NCI-H82 treated with DMSO at 0.1 percent for 48 hours (cell line): ENCODE measurements at regions not wholly inside any gene's neighbourhood (a gene's known extent, or its start where the extent isn't known, plus 50 kb on each side); places are given as distances from the start of the nearest gene placed in this dataset.

Source experiments
- DNase-seq: peaks from one replicate; lab custom pipeline; 2025; ENCODE audit not compliant: unreplicated experiment; lab: John Stamatoyannopoulos, UW

DNA sequence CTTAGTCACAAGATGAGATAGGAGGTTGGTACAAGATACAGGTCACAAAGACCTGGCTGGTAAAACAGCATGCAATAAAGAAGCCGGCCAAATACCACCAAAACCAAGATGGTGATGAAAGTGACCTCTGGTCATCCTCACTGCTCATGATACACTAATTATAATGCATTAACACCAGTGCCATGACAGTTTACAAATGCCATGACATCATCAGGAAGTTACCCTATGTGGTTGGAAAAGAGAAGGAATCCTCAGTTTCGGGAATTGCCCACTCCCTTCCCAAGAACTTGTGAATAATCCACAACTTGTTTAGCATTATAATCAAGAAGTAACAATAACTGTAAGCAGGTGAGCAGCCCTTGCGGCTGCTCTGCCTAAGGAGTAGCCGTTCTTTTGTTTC lies 408.5 kb upstream of the RAG2 start:
- DNase-seq = no peak

DNA sequence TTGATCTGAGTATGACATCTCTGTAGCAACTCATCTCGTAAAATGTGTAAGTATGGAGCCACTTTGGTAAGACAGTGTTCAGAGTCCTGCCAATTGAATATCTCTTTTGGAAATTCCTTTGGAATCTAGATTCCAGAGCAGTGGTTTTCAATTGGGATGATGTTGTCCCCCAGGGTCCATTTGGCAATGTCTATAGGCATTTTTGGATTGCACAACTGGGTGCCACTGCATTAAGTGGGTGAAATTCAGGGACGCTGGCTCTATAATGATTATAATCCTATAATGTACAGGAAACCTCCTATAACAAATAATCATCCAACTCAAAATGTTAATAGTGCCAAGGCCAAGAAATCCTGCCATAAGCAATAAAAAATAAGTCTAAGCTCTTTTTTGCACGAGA lies 404.8 kb upstream of the RAG2 start:
- DNase-seq = no peak

DNA sequence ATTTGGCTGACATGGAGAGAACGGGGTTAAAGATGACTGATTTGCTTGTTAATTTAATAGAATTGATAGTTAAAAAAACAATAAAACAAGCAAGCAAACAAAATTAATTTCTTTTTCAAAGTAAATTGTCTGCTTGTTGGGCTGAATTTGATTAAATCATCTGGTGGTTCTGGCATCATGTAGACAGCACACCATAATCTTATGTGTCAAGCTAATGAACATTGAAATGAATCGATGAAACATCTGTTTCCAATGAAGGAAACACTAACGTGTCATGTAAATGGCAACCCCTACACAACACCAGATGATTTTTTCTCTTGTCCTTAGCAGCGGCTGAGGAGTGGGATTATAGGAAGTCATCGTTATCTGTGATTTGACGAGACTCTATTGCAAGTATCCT lies 399.6 kb upstream of the RAG2 start:
- no peak for DNase-seq

DNA sequence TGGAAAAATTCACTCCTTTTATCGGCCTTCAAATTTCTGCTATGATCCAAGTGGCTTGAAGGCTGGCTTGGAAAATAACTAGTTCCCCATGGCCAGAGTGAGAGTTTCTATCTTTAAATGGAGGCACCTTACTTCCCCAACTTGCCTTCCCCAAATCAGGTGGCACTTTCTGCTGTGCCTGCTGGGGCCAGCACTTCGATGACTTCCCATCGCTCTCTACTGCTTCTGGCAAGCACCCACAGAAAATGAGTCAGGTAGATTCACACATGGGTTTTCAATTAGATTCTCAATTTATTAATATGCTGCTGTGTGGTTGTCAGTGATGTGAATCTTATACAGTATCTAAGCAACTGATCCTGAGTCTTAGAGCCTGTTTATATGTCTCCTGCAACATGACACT lies 398.8 kb upstream of the RAG2 start:
- no peak for DNase-seq

DNA sequence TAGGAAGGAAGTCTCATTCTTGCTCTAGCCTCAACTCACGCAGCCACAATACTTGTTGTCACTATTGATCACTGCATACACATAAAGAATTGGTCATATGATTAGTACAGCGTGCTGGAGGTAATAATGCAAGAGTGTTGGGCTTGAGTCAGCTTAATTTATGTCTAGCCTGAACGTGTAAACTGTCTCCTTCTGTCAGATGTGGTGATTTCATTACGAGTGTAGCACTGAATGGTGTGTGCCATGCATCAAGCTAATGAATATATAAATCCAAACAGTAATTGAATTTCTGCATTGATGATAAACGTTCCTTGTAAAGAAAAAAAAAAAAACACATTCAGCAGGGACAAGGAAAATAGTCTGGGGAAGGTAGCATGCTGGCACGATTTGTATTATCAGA lies 396.2 kb upstream of the RAG2 start:
- DNase-seq = no peak

DNA sequence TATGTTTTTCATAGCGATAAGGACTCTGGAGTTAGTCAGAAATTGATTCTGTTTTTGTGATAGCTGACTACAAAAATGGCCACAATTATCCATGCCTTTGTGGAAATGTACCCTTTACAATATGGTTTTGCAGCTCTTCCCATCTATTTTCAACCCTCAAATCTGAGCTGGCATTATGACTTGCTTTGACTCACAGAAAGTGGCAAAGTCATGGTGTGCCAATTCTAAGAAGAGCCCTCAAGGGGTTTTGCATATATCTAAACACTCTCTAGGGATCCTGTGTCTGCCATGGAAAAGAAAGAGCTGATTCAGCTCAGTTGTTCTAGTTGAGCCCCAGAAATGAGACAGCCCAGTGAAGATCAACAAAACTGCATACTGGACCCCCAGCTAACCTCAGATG lies 390.5 kb upstream of the RAG2 start:
- no peak for DNase-seq

DNA sequence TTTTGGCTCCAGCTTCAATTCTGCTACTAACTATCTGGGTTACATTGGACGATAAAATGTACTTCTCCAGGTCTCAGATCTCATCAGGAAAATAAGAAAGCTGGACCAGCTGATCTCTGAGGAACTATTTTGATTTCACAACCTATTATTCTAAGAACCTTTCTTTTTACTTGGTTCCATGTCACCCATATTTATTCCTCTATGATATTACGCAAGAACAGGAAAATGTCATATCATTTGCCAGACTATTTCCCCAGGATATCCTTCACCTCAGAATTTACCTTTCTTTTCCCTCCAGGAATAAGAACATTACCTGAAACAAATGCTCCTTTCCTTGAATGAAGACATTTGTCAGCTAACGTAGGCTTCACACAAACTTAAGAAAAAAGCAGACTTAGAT lies 387.5 kb upstream of the RAG2 start:
- DNase-seq = no peak

DNA sequence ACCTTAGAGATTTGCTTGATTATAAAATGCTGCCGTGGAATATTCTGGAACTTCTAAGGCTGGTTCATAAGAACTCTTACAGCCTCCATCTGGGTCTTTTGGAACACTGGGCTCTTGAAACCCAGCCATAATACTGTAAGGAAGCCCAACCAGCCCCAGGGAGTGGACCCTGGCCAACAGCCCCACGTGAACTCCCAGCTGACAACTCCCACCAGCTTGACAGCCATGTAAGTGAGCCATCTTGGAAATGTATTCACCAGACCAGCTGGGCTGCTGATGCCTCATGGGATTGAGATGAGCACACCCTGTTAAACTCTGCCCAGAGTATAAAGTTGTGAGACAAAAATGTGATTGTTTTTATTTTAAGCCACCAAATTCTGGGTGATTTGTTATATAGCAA lies 378.7 kb upstream of the RAG2 start:
- DNase-seq = no peak

DNA sequence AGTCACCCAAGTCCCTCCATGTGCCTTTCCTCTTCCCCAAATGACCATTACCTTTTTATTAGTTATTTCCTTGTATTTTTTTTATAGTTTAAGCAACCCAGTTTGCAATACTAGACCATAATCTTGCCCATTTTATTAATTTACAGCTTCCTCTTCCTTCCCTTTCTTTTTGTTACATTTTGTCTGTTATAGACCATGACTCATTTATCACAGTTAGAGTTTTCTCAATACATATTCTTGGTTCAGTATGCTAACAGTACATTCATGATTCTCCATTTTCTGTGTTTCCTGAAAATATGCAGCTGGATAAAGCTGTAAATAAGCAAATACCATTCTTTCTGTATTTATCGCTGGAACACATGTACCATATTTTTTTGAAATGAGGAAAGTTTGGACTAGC lies 376.7 kb upstream of the RAG2 start:
- no peak for DNase-seq

DNA sequence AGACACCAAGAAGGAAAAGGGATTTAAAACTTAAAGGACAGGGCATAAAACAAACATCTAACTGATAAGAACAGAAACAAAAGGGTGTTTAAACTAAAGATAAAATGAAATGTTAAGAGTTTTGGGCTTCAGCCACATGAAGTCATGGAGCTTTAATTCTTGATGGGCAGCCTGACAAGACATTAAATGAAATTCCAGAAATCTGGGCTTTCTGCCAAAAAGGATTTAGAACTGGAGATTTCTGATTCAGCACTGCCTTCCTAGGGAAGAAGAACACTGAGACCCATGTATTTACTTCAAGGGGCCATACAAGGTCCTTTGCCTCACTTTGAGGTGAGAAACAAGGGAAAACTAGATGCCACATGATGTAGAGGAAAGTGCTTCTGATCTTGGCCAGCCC lies 355.9 kb upstream of the RAG2 start:
- DNase-seq = no peak

DNA sequence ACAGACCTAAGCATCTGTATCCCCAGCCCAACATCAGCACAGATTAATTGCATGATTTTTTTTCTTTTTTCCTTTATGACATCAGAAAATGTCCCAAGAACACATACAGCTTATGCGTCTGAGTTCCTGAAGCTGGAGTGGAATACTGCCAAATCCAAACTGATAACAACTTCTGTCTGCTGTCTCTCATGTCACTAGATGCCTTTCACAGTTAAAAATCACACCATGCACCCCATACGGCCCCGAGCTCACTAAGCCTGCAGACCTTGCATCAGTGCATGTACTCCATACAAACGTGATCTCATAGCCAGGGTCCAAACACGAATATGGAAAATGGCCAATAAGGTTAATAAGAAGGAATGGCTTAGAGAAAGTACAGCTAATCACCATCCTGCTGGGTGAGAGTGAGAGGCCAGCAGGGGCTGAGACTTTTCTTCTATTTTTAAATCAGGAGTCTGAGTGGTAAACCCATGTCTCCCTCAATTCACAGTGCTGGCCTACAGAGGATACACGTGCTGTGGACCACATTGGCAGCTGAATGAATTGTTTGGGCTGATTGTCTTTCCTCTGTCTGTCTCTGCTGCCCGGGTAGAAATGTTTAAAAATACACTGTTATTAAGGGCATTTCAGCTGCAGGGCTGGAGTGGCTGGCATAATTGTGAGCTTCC lies 350.6 kb upstream of the RAG2 start:
- no peak for DNase-seq

DNA sequence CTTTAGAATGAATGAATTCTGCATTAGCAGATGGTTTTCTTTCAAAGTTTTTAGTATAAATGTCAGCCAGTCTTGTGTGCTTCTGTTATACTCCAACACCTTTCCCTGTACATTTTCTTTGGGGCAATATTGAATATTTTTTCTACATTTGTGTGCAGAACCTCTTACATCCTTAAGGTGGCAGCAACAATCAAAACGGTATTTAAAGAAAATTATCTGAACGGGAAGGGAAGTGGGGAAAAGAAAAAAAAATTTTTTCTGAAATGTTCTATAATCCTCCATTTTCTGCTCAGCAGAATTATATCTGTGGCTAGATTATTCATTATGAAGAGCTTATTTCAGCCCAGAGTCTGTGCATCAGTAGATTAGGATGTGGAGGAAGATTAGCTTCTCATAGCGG lies 347.3 kb upstream of the RAG2 start:
- no peak for DNase-seq

DNA sequence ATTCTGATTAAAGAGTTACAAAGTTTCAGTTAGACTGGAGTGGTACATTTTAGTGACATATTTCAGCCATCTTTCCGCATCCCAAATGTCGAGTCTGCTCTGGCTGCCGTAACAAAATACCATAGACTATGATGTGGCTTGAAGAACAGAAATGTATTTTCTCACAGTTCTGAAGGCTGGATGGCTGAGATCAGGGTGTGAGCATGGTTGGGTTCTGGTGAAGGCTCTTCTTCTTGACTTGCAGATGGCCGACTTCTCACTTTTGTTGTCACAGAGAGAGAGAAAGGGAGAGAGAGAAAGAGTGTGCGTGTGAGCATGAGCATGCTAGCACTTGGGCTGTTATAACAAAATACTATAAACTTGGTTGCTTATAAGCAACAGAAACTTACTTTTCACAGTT lies 335.4 kb upstream of the RAG2 start:
- DNase-seq = no peak

DNA sequence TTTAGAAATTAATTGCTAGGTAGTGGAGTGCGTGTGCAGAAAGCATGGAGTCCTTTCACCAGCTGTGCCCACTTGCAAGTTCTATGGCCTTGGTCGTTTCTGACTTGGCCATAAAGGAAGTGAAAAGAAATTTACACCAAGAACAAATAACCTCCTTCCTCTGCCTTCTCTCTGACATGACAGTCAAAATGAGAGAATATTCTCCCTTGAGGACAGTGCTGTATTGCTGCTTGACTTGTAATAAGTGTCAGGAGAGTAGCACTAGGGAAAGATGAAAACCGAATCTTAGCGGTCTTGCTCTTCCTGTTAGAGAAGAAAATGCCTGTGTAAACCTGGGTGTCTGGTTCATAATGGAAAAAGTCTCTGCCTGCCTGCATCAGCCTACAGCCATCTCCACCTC lies 333.1 kb upstream of the RAG2 start:
- no peak for DNase-seq

DNA sequence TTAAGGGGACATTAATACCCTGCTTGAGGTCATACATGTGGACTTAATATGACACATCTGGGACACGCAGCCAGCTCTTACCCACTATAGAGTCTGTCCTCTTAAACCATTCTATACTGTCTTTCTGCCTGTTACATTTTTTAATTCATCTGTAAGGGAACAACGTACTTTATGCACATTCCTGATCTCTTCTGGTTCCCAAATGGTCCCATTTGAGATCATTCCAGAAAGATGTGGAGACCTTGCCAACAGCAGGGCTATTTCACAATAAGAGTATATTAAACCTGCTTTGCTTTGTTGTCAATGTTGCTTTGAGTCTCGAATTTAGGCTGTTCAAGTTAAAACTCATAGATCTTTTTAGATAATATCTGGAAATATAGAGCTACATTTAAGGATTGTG lies 332.2 kb upstream of the RAG2 start:
- no peak for DNase-seq

DNA sequence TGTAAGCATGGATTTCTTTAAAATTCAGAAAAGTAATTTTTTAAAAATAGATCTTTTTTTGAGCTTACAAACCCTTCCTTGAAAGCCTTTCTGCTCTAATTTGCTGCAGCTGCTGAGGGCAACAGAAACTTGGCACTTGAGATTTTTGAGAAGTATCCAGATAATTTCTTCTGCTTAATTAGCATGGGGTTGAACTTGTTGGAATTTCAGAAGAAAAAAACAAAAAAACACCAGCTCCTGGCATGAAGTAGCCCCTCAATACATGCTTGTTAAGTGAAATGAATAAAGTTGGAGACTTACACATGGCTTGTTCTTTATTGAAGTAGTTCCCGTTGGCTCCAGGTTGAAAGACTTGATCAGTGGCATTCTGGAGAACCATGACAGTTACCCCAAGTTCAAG lies 331.4 kb upstream of the RAG2 start:
- no peak for DNase-seq

DNA sequence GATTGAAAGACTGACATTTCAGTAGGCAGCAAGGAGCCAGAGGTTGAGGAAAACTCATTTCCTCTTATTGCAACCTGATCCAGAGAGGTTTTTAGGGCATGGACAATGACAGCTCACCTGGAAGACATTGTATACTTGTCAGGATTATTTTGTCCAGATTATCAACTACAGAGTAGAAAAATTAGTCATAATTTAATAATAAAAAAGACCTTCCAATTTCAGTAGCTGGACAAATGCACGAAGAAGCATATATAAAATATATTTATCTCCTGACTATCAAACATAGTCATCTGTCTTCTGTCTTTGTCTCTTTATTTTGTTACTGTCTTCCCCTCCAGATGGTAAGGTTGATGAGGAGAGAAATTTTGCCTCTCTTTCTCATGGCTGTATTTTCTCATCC lies 330.6 kb upstream of the RAG2 start:
- DNase-seq = no peak

DNA sequence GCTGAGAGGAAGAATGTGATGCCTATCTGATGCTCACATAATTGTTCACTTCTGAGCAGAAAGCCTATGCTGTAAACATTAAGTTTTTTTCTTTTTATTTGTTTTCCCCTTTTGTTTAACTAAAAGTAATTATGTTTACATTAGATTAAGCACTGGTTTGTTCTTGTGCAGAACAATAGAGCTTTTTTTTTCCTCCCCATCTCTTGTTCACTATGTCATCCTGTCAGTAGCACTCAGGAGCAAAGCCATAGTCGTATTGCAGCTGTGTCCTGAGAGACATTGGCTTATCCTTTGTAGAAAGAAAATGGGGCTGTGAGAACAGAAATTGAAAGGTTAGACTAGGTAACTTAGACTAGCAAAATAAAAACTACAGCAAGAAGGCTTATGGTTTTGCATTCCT lies 301.8 kb upstream of the RAG2 start:
- no peak for DNase-seq

DNA sequence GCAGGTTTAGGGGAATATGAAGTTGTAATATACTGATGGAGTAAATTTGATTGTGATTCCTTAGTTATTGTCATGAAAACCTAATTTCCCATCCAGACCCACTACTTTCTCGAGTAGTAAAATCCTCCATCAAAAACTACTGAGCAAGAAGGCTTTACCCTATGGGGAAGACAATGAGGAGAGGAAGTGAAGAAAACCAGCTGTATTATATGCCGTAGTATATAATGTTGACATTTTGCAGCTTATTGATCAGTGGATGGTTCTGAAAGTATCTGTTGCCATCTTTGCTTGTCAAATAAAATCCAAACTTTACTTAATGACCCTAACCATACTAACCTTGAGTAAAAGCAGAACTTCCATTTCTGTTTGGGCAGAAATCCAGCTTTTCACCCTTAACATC lies 292.8 kb upstream of the RAG2 start:
- no peak for DNase-seq

DNA sequence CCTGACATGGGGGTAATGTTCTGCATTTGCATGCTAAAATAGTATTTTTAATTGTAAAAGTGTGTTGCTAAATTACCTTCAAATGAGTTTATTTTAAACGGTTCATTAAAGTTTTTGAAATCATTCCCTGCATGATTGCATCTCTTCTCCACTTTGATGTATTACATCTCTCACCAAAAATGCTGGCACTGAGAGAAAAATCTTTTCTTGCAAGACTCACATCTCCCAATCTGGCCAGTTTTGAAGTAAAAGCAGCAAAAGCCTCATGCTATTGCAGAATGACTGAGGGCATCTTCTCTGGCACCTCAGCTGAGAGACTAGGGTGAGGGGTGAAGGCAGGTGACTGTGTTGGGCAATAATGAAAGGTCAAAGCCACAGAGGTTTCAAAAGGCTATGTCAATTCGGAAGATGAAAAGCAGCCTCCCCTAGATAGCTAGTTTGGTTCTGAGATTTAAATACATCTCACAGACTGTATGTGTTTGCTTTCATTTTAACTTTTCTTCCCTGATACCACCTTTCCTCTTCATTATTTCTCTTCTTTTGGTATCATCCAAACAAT lies 292.2 kb upstream of the RAG2 start:
- no peak for DNase-seq

DNA sequence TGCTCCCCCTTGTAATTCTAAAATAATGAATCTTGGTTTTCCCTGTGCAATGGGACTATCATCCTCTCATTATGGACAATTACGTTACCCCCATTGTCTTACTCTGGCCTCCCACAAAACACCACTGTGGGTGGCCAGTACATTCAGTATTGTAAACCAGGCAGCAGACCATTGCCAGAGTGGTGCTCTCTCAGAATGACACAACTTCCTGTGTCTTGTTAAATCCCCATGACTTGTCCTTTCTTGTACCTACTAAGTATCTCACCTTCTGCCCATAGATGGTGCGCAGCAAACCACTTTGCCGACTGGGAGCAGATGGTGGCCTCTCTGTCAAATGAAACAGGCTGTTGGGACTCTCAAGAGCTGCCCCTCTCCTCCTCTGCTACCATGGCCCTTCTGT lies 287.1 kb upstream of the RAG2 start:
- no peak for DNase-seq

DNA sequence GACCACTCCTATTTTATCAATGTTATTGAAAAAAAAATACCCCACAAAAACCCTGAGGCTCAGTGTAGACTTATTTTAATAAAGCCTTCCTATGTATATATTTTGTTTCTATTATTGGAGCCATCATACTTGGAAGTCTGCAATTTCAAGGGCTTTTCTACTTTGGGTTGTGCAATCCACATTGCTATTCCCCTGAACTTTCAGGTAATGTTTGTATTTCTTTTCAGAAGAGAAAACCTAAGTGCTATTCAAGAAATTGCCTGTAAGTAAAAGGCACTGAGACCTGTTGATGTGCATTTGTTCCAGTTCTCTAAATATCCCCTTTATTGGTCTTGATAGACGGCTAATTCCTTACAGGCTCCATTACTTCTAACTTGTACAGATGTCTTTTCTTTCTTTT lies 280.7 kb upstream of the RAG2 start:
- DNase-seq = no peak

DNA sequence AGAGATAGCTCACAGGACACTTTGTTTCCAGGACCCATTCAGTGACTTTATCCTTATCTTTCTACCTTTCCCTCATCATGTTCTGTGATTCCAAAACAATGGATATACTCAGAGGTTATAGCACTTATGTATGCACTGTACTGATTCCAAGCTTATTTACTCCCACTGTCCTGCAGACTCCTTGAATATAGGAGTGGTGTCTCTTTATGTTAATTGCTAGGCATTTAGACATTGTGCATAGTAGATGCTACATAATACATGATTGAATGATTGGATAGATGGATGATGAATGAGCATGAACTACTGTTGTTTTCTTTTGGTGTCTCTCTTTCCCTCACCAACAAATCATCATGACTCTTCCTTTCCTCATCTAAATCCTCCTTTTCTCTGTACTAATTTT lies 279.1 kb upstream of the RAG2 start:
- DNase-seq = no peak

DNA sequence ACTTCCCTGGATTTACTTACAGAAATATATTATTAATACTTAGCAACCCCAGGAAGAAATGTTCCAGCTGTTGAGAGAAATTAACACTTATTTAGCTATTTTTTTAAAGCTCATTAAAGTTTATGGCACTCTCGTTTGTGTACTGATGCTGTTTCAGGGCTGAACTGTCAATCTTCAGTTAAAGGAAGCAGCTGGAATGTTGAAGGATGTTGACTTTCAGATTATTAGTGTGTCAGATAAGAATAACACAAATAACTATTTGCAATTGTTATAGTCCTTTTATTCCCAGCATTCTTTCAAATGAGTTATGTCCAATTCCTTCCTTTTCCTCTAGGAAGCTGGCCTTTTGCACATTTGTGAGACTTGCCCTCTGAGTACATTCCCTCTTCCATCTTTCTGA lies 278.2 kb upstream of the RAG2 start:
- no peak for DNase-seq
